ENCODE measurements at regions not wholly inside any gene's neighbourhood (a gene's known extent, or its start where the extent isn't known, plus 50 kb on each side); places are given as distances from the start of the nearest gene placed in this dataset.

GRCh38 chr20:20895537-20895936 is 183.1 kb upstream of the RALGAPA2 start:
- POLR2A ChIA-PET = no interaction called here
- Histone ChIP-seq H3K4me2 (no peak overlapping the region), H3K4me3 (no peak overlapping the region), H3K4me1 (no peaks in the 10 kb centered on the region; the same call in 2 of the 3 replicates), H3K27ac (no peak overlapping the region), H3K9me3 (no peaks in the 10 kb centered on the region)
- 70% methylated on average over 12 of the region's 12 CpGs for WGBS (ENCODE audit: missing lambda C conversion rate)
- CTCF ChIA-PET = interaction anchor here (0.6 to 2.1 kb wide), 3 partner anchors 9 to 1209 kb away, joined by 3 to 7 read pairs (median 3); no protein-coding TSS in a partner anchor
- DNase-seq (ENCODE audit: low read depth in 1 of 2, low spot score in 1 of 2) = no peak
- ATAC-seq = no peak
- no peak for FAIRE-seq
- TF ChIP-seq KDM5A (IDR thresholded peaks at IDR 0.05) = no peak
- TF ChIP-seq ELK1 (IDR thresholded peaks at IDR 0.05; ENCODE audit: low read depth, low read length) = no peak
- no peak for TF ChIP-seq PBX3 (IDR thresholded peaks at IDR 0.05)
- no peak for TF ChIP-seq MAFK (IDR thresholded peaks at IDR 0.05; ENCODE audit: partially characterized antibody)
- TF ChIP-seq BCL3 (IDR thresholded peaks at IDR 0.05) = no peak
- no peak for TF ChIP-seq RARB (CRISPR knock-in tag; IDR thresholded peaks at IDR 0.05)
- no peak for TF ChIP-seq SMC3 (IDR thresholded peaks at IDR 0.05)
- no peak for TF ChIP-seq CHD2 (IDR thresholded peaks at IDR 0.05; ENCODE audit: low read length, partially characterized antibody)
- no peak for TF ChIP-seq RNF2 (IDR thresholded peaks at IDR 0.05; ENCODE audit: borderline replicate concordance, low read depth)
- TF ChIP-seq POLR2AphosphoS2 (conservative IDR thresholded peaks at IDR 0.05; ENCODE audit: low read length) = no peak
- TF ChIP-seq ATOH8 (CRISPR knock-in tag; IDR thresholded peaks at IDR 0.05; ENCODE audit: low read depth) = no peak
- TF ChIP-seq HOXA7 (CRISPR knock-in tag; IDR thresholded peaks at IDR 0.05) = no peak
- no peak for TF ChIP-seq RFX5 (IDR thresholded peaks at IDR 0.05)
- no peak for TF ChIP-seq MYC (IDR thresholded peaks at IDR 0.05; ENCODE audit: borderline replicate concordance, low read length)
- TF ChIP-seq E2F6 (IDR thresholded peaks at IDR 0.05; ENCODE audit: borderline replicate concordance, low read depth) = no peak
- no peak for TF ChIP-seq GATA3 (IDR thresholded peaks at IDR 0.05; ENCODE audit: borderline replicate concordance)
- no peak for TF ChIP-seq CTCF (IDR thresholded peaks at IDR 0.05)
- no peak for TF ChIP-seq CBX8 (IDR thresholded peaks at IDR 0.05)
- TF ChIP-seq TP53 (CRISPR knock-in tag; IDR thresholded peaks at IDR 0.05) = no peak

GRCh38 chr20:20894753-20895152 is 182.3 kb upstream of the RALGAPA2 start:
- WGBS (ENCODE audit: missing lambda C conversion rate) = 24% methylated on average over 13 of the region's 13 CpGs
- DNase-seq (ENCODE audit: low read depth in 1 of 2, low spot score in 1 of 2) = peak in 1 of 2 experiments; percentile 55
- Histone ChIP-seq H3K4me2 (peak overlapping the region; percentile 23; the same call in 1 of the 3 replicates), H3K27ac (no peak overlapping the region), H3K4me3 (no peak overlapping the region), H3K9me3 (no peaks in the 10 kb centered on the region), H3K4me1 (no peaks in the 10 kb centered on the region; the same call in 2 of the 3 replicates)
- ChIA-PET CTCF (interaction anchor here (1.2 to 2.1 kb wide), 2 partner anchors 13 to 341 kb away, joined by 3 to 7 read pairs; no protein-coding TSS in a partner anchor), POLR2A (no interaction called here)
- FAIRE-seq = no peak
- peak; percentile 43 to 61; a peak in 4 of 6 replicates for ATAC-seq
- TF ChIP-seq MAFK (IDR thresholded peaks at IDR 0.05; ENCODE audit: partially characterized antibody) = no peak
- no peak for TF ChIP-seq RARB (CRISPR knock-in tag; IDR thresholded peaks at IDR 0.05)
- no peak for TF ChIP-seq KDM1A (IDR thresholded peaks at IDR 0.05; ENCODE audit: low read depth)
- no peak for TF ChIP-seq BHLHE40 (IDR thresholded peaks at IDR 0.05; ENCODE audit: low read depth, low read length)
- TF ChIP-seq USF2 (IDR thresholded peaks at IDR 0.05) = no peak
- TF ChIP-seq SMC3 (IDR thresholded peaks at IDR 0.05) = no peak
- peak; percentile 84; the same call in 1 of the 2 replicates for TF ChIP-seq CHD4 (IDR thresholded peaks at IDR 0.05; ENCODE audit: borderline replicate concordance)
- no peak for TF ChIP-seq POLR2AphosphoS2 (conservative IDR thresholded peaks at IDR 0.05; ENCODE audit: low read length)
